Naive thymus-derived CD4-positive, alpha-beta T cell (primary cell): ENCODE measurements at regions not wholly inside any gene's neighbourhood (a gene's known extent, or its start where the extent isn't known, plus 50 kb on each side); places are given as distances from the start of the nearest gene placed in this dataset.
"Not testable (repeated sequence)": the region's sequence is repeated elsewhere in the genome, so short reads cannot be mapped to it uniquely, and the experiment has no call there.

ENCODE experiments used
- ATAC-seq: fragments of 150-1000 bp; cut with Tn5 transposase; 2 replicates; pipeline ENCODE4 v1.10.0; 2021; ENCODE audit warnings: mild to moderate bottlenecking, moderate library complexity
- CTCF ChIA-PET: fragments of 350-600 bp; sonication (Branson Sonifier 250); formaldehyde crosslinking; loops from one replicate; lab custom pipeline; 2021; ENCODE audit warnings: antibody characterized with exemption; lab: Charles Lee
- POLR2A ChIA-PET: fragments of 350-600 bp; sonication (Branson Sonifier 250); formaldehyde crosslinking; loops from one replicate; lab custom pipeline; 2021; ENCODE audit warnings: antibody characterized with exemption, inconsistent platforms; lab: Charles Lee
- DNase-seq, 9 donors: peaks; one replicate each; pipeline versions ENCODE4 v3.0.0 to v3.0.0-alpha.2; 2020 to 2022; ENCODE audit warnings: mixed read lengths in 1 of 9
- H3K27ac ChIP-seq: one replicate; pipeline ENCODE4 v1.7.0; 2013; ENCODE audit warnings: mild to moderate bottlenecking, low read depth, low read length, moderate library complexity
- H3K27me3 ChIP-seq, 2 donors: one replicate each; pipeline ENCODE4 v1.7.0; 2013; ENCODE audit warnings: low read length in 2 of 2, mild to moderate bottlenecking in 2 of 2, moderate library complexity in 2 of 2; ENCODE audit not compliant: control insufficient read depth in 2 of 2, insufficient read depth in 2 of 2
- H3K36me3 ChIP-seq, 3 experiments: 1 replicate in 2 of 3; 2 replicates in 1 of 3; pipeline ENCODE4 v1.7.0; 2013; ENCODE audit warnings: low read length in 3 of 3, mild to moderate bottlenecking in 3 of 3, moderate library complexity in 1 of 3; ENCODE audit not compliant: insufficient read depth in 3 of 3, control insufficient read depth in 2 of 3
- H3K4me1 ChIP-seq, 2 donors: one replicate each; pipeline ENCODE4 v1.7.0; 2013; ENCODE audit warnings: low read length in 2 of 2, mild to moderate bottlenecking in 2 of 2, moderate library complexity in 1 of 2; ENCODE audit not compliant: control insufficient read depth in 2 of 2, insufficient read depth in 2 of 2
- H3K4me3 ChIP-seq: 2 replicates; pipeline ENCODE4 v1.7.0; 2013; ENCODE audit warnings: mild to moderate bottlenecking, low read length
- H3K9me3 ChIP-seq, 3 experiments: 1 replicate in 2 of 3; 2 replicates in 1 of 3; pipeline ENCODE4 v1.7.0; 2013; ENCODE audit warnings: low read length in 3 of 3; ENCODE audit not compliant: control insufficient read depth in 2 of 3
- H3K27ac Mint-ChIP-seq, 9 donors: one replicate each; pipeline ENCODE4 v1.8.0; 2020 to 2022; ENCODE audit warnings: mixed read lengths in 9 of 9, mild to moderate bottlenecking in 8 of 9, moderate library complexity in 5 of 9, inconsistent platforms in 2 of 9
- H3K27me3 Mint-ChIP-seq, 5 donors: one replicate each; pipeline ENCODE4 v1.8.0; 2021 to 2022; ENCODE audit warnings: mixed read lengths in 5 of 5, mild to moderate bottlenecking in 1 of 5
- H3K36me3 Mint-ChIP-seq, 5 donors: one replicate each; pipeline ENCODE4 v1.8.0; 2020 to 2022; ENCODE audit warnings: mixed read lengths in 5 of 5, mild to moderate bottlenecking in 3 of 5, inconsistent platforms in 1 of 5
- H3K4me1 Mint-ChIP-seq, 7 donors: one replicate each; pipeline ENCODE4 v1.8.0; 2020 to 2022; ENCODE audit warnings: mixed read lengths in 7 of 7, mild to moderate bottlenecking in 3 of 7, inconsistent platforms in 1 of 7
- H3K4me3 Mint-ChIP-seq, 10 donors: one replicate each; pipeline ENCODE4 v1.8.0; 2020 to 2022; ENCODE audit warnings: mild to moderate bottlenecking in 10 of 10, mixed read lengths in 10 of 10, moderate library complexity in 6 of 10, inconsistent platforms in 2 of 10
- H3K9me3 Mint-ChIP-seq, 11 donors: one replicate each; pipeline ENCODE4 v1.8.0; 2020 to 2022; ENCODE audit warnings: mixed read lengths in 11 of 11, mild to moderate bottlenecking in 4 of 11, inconsistent platforms in 1 of 11, moderate library complexity in 1 of 11
- intact Hi-C, 2 donors: fragments of 100-400 bp; cut with micrococcal nuclease; formaldehyde crosslinking; loops; one replicate each; pipeline ENCODE4 v1.15.1; 2023

DNA sequence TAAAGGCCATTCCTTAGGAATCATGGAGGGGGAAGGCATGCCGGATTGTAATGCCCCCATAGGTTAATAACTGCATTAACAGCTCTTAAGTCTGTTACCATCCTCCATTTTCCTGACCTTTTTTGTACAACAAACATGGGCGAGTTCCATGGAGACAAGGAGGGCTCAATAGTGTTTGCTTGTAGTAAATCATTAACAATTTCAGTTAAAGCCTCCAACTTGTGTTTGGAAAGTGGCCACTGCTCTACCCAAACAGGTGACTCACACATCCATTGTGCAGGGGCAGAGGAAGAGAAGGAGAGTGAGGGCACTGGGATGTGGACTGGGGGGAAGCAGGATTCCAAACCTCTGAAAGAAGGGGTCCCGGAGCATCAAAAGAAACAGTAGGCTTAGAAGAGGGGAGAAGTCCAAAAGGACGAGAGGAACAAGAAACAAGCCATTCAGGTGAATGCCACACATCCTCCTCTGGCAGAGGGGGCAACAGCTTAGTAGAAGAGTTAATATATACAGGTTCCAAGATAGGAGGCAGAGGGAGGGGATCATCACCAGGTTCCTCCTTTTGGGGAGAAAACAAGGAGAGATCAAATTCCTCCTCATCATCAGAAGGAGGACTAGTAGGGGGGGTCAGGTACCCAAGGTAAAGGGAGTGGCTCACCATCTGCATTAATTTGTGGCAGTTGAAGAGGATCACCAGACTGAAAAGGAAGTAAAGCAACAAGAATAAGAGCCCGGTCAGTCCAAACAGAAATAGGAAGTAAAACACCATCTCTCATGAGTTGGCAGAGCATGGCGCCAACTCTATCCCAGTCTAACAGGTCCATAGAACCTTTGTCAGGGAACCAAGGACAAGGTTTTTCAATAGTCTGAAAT lies 189.4 kb upstream of the RAI14 start:
- H3K36me3 Mint-ChIP-seq, H3K36me3 ChIP-seq, intact Hi-C loops, POLR2A ChIA-PET, H3K9me3 ChIP-seq, H3K4me1 ChIP-seq, DNase-seq, ATAC-seq, H3K27ac Mint-ChIP-seq, H3K4me3 ChIP-seq, H3K9me3 Mint-ChIP-seq, H3K27me3 ChIP-seq, H3K27ac ChIP-seq, H3K4me3 Mint-ChIP-seq: not testable (repeated sequence)
- Mint-ChIP-seq H3K4me1 (peaks cover 0 to 16% (median 0%) of the 10 kb centered on the region in 7 donors), H3K27me3 (peaks cover 0 to 20% (median 7%) of the 10 kb centered on the region in 5 donors)
- CTCF ChIA-PET: interaction anchor here (0.6 to 3.0 kb wide), 2 partner anchors 470 to 1231 kb away, joined by 3 to 18 read pairs; no protein-coding TSS in a partner anchor

DNA sequence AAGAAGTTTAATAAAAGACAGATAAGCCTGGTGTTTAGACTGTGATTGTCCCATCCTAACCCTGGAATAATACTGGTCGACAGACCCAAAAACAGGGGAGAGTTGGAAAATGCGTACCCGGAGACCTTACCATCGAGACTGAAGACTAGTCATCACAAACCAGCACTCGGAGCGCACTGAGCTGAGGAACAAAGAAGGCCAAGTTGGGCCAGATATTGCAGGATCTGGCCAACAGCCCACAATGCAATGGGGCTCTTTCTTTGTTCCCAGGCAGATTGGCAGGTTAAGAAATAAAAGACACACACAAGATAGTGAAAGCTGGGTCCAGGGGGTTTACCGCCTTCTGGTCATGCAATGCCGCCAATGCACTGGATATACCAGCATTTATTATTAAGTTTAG lies 188.7 kb upstream of the RAI14 start:
- DNase-seq (no peak), ATAC-seq (no peak)
- Mint-ChIP-seq H3K4me1 (peaks cover 0 to 16% (median 0%) of the 10 kb centered on the region in 7 donors), H3K36me3 (no peaks in the 10 kb centered on the region), H3K9me3 (no peaks in the 10 kb centered on the region), H3K27me3 (peaks cover 0 to 16% (median 7%) of the 10 kb centered on the region in 5 donors), H3K27ac (no peak overlapping the region), H3K4me3 (no peak overlapping the region)
- intact Hi-C loops: no loop called here
- Histone ChIP-seq H3K27me3 (no peaks in the 10 kb centered on the region), H3K4me3 (no peak overlapping the region), H3K9me3 (no peaks in the 10 kb centered on the region), H3K36me3 (no peaks in the 10 kb centered on the region), H3K4me1 (no peaks in the 10 kb centered on the region), H3K27ac (no peak overlapping the region)
- POLR2A ChIA-PET: no interaction called here
- CTCF ChIA-PET: no interaction called here

DNA sequence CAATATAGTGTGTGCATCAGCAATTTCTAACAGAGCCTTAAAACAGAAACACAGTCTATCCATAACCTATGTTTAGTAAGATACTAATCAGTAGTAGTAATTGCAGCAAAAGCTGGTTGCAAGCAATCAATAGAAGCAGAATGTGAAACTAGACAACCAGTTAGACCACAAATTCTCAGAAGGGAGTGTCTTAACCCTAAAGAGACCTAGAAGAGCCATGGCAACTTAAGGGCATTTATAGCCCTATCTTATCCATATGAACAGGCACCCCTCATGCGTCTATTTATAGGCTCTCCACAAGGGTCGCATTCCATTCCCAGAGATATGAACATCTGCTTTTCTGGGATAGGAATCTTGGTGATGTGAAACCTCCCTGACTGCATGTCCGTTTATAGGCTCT lies 188.1 kb upstream of the RAI14 start:
- peaks cover 0 to 16% (median 0%) of the 10 kb centered on the region in 7 donors for H3K4me1 Mint-ChIP-seq
- H3K27ac Mint-ChIP-seq, H3K9me3 Mint-ChIP-seq, H3K36me3 Mint-ChIP-seq, ATAC-seq, CTCF ChIA-PET, H3K27ac ChIP-seq, intact Hi-C loops, H3K36me3 ChIP-seq, POLR2A ChIA-PET, H3K4me3 Mint-ChIP-seq, H3K27me3 ChIP-seq, H3K4me3 ChIP-seq, DNase-seq, H3K4me1 ChIP-seq, H3K9me3 ChIP-seq: not testable (repeated sequence)
- H3K27me3 Mint-ChIP-seq: peaks cover 0 to 16% (median 7%) of the 10 kb centered on the region in 5 donors

DNA sequence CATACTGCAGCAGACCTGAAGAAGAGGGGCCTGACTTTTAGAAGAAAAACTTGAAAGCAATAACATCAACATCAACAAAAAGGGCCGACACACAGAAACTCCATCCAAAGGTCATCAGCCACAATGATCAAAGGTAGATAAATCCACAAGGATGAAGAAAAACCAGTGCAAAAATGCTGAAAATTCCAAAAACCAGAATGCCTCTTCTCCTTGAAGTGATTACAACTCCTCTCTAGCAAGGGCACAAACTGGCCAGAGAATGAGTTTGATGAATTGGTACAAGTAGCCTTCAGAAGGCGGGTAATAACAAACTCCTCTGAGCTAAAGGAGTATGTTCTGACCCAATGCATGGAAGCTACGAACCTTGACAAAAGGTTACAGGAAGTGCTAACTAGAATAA lies 186.2 kb upstream of the RAI14 start:
- H3K27ac Mint-ChIP-seq: no peak overlapping the region
- no peaks in the 10 kb centered on the region for H3K4me1 ChIP-seq
- ChIA-PET CTCF (no interaction called here), POLR2A (no interaction called here)
- no peaks in the 10 kb centered on the region for H3K9me3 Mint-ChIP-seq
- no peaks in the 10 kb centered on the region for H3K27me3 ChIP-seq
- H3K4me3 ChIP-seq: no peak overlapping the region
- no peak overlapping the region for H3K4me3 Mint-ChIP-seq
- intact Hi-C loops: loop anchor here in 1 of 2 donors (5.0 kb wide), 1 partner anchor 1033 kb away; no protein-coding TSS in a partner anchor
- H3K27ac ChIP-seq: no peak overlapping the region
- no peak for DNase-seq
- no peaks in the 10 kb centered on the region for H3K9me3 ChIP-seq
- ATAC-seq: no peak
- peaks cover 0 to 21% (median 7%) of the 10 kb centered on the region in 5 donors for H3K27me3 Mint-ChIP-seq
- no peaks in the 10 kb centered on the region for H3K36me3 ChIP-seq
- no peaks in the 10 kb centered on the region for H3K36me3 Mint-ChIP-seq
- H3K4me1 Mint-ChIP-seq: peaks cover 0 to 14% (median 0%) of the 10 kb centered on the region in 7 donors

DNA sequence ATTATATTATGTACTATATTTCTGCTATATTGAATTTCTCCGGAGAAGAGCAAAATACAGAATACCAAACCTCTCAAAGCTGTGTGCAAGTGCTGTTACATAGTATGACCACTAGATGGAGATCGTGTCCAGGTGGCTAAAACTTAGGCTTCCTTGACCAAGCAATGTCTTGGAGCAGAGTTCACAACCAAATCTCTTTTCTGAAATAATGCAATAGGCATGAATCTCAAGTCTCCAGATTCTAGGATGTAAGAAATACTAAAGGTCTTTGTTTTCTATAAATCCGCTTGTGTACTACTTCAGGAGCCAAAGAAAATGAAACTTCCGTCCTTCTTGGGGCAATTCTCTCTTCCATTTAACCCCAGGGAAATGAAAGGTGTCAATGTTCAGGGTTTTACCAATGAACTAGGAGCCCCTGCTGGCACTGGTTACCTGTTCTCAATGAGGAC lies 181.5 kb upstream of the RAI14 start:
- Mint-ChIP-seq H3K9me3 (no peaks in the 10 kb centered on the region), H3K27ac (no peak overlapping the region), H3K4me3 (no peak overlapping the region), H3K27me3 (peaks cover 0 to 18% (median 7%) of the 10 kb centered on the region in 5 donors), H3K36me3 (no peaks in the 10 kb centered on the region), H3K4me1 (peaks cover 0 to 10% (median 0%) of the 10 kb centered on the region in 7 donors)
- no peaks in the 10 kb centered on the region for H3K4me1 ChIP-seq
- DNase-seq: peak in 5 of 9 donors; percentile 10 to 27 (median 24)
- H3K36me3 ChIP-seq: no peaks in the 10 kb centered on the region
- H3K4me3 ChIP-seq: no peak overlapping the region
- H3K27me3 ChIP-seq: no peaks in the 10 kb centered on the region
- intact Hi-C loops: loop anchor here (1.0 to 5.0 kb wide), 2 partner anchors 424 to 1037 kb away; no protein-coding TSS in a partner anchor
- POLR2A ChIA-PET: no interaction called here
- CTCF ChIA-PET: no interaction called here
- H3K9me3 ChIP-seq: no peaks in the 10 kb centered on the region
- no peak overlapping the region for H3K27ac ChIP-seq
- ATAC-seq: peak; percentile 71

DNA sequence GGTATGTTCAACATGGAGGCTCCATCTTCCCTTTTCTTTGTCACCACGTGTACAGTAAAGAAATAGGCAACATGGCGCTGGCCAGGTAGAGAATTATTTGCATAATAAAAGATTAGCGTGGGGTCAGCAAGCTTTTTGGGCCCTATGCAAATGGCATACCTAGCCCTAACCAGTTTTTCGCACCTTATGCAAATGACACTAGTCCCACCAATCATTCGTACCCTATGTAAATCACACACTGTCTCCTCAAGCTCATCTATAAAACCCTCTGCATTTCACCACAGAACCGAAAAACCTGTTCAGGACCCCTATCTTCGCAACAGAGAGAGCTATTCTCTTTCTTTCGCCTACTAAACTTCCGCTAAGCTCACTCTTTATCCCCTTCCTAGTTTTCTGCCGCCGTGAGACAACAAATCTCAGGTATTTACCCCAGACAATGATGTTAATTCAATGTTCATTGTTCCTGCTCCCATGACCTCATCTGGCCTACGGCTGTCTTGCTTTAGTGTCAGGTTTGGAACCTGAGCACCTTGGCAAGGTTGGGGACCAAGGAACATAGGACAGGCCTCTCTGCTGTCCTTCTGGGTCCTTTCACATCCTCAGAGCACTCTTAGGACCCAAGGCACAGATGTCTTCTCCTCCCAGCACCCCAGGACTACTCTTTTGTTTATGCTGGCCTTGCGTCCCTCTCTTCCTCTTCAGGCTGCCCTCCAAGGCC lies 180.7 kb upstream of the RAI14 start:
- H3K4me1 ChIP-seq: no peaks in the 10 kb centered on the region
- H3K4me3 ChIP-seq: no peak overlapping the region
- no peak for DNase-seq
- ATAC-seq: no peak
- H3K4me3 Mint-ChIP-seq: no peak overlapping the region
- H3K27me3 Mint-ChIP-seq: peaks cover 0 to 21% (median 14%) of the 10 kb centered on the region in 5 donors
- H3K4me1 Mint-ChIP-seq: peaks cover 0 to 10% (median 0%) of the 10 kb centered on the region in 7 donors
- H3K9me3 Mint-ChIP-seq: no peaks in the 10 kb centered on the region
- no peaks in the 10 kb centered on the region for H3K36me3 Mint-ChIP-seq
- no peak overlapping the region for H3K27ac Mint-ChIP-seq
- H3K36me3 ChIP-seq: no peaks in the 10 kb centered on the region
- H3K27ac ChIP-seq: no peak overlapping the region
- ChIA-PET POLR2A (interaction anchor here (0.6 kb wide), 1 partner anchor 537 kb away, joined by 4 read pairs; no protein-coding TSS in a partner anchor), CTCF (interaction anchor here (0.8 to 1.7 kb wide), 4 partner anchors 10 to 1151 kb away, joined by 3 to 9 read pairs (median 4); no protein-coding TSS in a partner anchor)
- H3K9me3 ChIP-seq: no peaks in the 10 kb centered on the region
- no peaks in the 10 kb centered on the region for H3K27me3 ChIP-seq
- intact Hi-C loops: no loop called here
